ENCODE measurements at regions not wholly inside any gene's neighbourhood (a gene's known extent, or its start where the extent isn't known, plus 50 kb on each side); places are given as distances from the start of the nearest gene placed in this dataset.

GRCh38 chr13:86318450-86318849, 519.2 kb upstream of the SLITRK6 start:
- TF ChIP-seq CTCF (IDR thresholded peaks at IDR 0.05) (no peak), POLR2A (IDR thresholded peaks at IDR 0.05) (no peak)
